GM18508 (cell line): ENCODE measurements at regions not wholly inside any gene's neighbourhood (a gene's known extent, or its start where the extent isn't known, plus 50 kb on each side); places are given as distances from the start of the nearest gene placed in this dataset.

Experiments used
- ATAC-seq: cut with Tn5 transposase; IDR thresholded peaks from one replicate; pipeline ENCODE4 v1.9.1; 2021; ENCODE audit warnings: moderate number of reproducible peaks; ENCODE audit not compliant: insufficient read depth, unreplicated experiment

- no peak for ATAC-seq
Observed at GRCh38 chr12:98121963-98122362, 393.4 kb upstream of the TMPO start.

GRCh38 chr12:98123021-98123461 lies 392.3 kb upstream of the TMPO start:
- no peak for ATAC-seq

GRCh38 chr12:98126637-98127335 lies 388.6 kb upstream of the TMPO start:
- no peak for ATAC-seq

- ATAC-seq = no peak
Observed at GRCh38 chr12:98127336-98127679, 388.1 kb upstream of the TMPO start.

- no peak for ATAC-seq
Observed at GRCh38 chr12:98127854-98128253, 387.5 kb upstream of the TMPO start.

GRCh38 chr12:98136544-98136943 lies 378.8 kb upstream of the TMPO start:
- ATAC-seq = no peak

GRCh38 chr12:98137278-98137677 lies 378.1 kb upstream of the TMPO start:
- ATAC-seq = no peak

GRCh38 chr12:98144953-98145352 lies 370.4 kb upstream of the TMPO start:
- ATAC-seq = no peak

- no peak for ATAC-seq
Observed at GRCh38 chr12:98146043-98146442, 369.3 kb upstream of the TMPO start.

GRCh38 chr12:98146487-98146886 lies 368.9 kb upstream of the TMPO start:
- ATAC-seq = no peak

GRCh38 chr12:98149270-98149669 lies 366.1 kb upstream of the TMPO start:
- no peak for ATAC-seq

GRCh38 chr12:98149691-98150210 lies 365.6 kb upstream of the TMPO start:
- no peak for ATAC-seq

- no peak for ATAC-seq
Observed at GRCh38 chr12:98151105-98151590, 364.2 kb upstream of the TMPO start.

GRCh38 chr12:98151984-98152383 lies 363.4 kb upstream of the TMPO start:
- no peak for ATAC-seq

GRCh38 chr12:98154850-98155249 lies 360.5 kb upstream of the TMPO start:
- no peak for ATAC-seq

- no peak for ATAC-seq
Observed at GRCh38 chr12:98156697-98157096, 358.7 kb upstream of the TMPO start.

- ATAC-seq = no peak
Observed at GRCh38 chr12:98162906-98163678, 352.3 kb upstream of the TMPO start.

- no peak for ATAC-seq
Observed at GRCh38 chr12:98172304-98172703, 343.1 kb upstream of the TMPO start.

- ATAC-seq = no peak
Observed at GRCh38 chr12:98172801-98173200, 342.6 kb upstream of the TMPO start.

- no peak for ATAC-seq
Observed at GRCh38 chr12:98173773-98174427, 341.5 kb upstream of the TMPO start.

GRCh38 chr12:98174428-98174809 lies 341.0 kb upstream of the TMPO start:
- no peak for ATAC-seq
